Stimulated activated CD8-positive, alpha-beta memory T cell treated with anti-CD3 and anti-CD28 coated beads, Interleukin-7, amount 100 ng/mL, for 48 hours (primary cell): ENCODE measurements at regions not wholly inside any gene's neighbourhood (a gene's known extent, or its start where the extent isn't known, plus 50 kb on each side); places are given as distances from the start of the nearest gene placed in this dataset.

Experiments used
- DNase-seq, 2 donors: peaks; one replicate each; pipeline ENCODE4 v3.0.0-alpha.2; 2020; ENCODE audit warnings: low read depth in 1 of 2; ENCODE audit errors: extremely low read depth in 1 of 2

DNA sequence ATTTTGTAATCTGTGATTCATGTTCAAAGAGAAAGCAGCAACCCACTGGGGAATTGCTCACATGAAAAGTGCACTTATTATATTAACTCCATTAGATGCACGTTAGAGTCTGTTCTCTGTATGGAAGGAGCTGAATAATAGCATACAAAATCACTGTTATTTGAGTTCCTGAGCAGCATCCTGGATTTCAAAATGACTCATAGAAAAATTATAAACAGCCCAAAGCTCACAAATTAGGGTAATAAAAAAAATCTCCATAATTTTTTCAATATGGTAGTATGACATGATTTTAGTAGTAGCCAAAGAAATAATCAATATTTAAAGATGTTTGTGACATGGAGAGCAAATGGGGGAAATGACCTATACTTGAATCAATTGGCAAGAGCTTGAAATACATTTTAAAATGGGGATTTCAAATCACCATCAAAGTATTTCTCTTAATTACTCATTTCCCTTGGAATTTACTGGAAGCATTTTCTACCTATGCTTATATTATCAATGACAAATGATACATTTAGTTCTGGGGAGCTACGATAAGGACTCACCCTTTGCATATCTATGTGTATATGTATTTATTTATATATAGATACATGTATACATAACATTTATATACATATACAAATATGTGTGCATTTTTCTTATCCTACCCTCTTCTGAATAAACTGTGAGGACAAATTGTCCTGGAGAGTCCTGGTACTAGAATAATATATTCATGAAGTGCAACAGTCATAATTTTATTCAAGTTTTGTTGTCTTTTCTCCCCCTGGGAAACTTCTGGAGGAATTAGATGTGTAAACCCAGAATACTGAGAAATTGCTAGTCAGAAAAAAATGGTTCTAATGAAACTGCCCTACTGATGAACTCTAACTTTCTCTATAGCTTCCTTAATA lies 116.3 kb downstream of the RPL22L1 start:
- DNase-seq: no peak

DNA sequence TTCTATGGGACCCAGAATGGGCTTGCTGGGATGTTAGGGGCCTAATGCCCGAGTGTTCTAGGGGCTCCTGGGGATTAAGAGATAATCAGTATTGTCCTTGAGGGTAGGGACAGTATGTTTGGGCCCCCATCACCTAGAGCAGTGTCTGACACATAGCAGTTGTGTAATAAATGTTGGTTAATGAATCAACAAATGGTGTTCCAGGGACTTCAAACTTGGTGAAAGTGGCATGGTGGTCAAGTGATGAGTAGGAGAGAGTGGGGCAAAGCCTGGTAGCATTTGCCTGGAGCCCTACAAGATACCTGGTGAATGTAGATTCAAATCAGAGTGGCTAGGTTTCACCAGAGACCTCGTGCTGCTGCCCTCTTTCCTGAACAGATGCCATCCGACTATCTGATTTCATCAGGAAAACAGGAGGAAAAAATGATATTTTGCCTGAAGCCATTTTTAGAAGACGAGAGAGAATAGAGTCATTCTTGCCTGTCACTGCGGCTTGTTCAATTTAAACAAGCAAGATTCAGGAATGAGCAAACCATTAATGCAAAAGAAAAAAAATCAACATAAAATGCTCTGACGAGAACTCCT lies 117.3 kb downstream of the RPL22L1 start:
- DNase-seq: no peak

DNA sequence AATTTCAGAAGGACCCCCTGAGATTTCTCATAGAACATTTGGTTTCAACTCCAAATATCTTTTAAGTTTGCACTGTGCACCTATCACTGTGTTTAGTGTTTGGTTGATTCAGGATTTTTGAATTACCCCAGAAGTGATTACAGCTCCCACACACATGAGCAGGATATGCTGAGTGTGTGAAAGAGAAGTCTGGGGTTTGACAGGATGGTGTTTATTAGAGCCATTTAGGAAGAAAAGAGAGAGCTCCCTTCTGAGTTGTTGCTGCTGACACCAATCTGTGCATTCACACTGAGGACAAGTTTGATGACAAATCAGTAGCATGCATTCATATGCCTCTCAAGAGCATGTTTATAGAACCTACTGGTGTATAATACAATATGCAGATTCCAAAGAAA lies 118.1 kb downstream of the RPL22L1 start:
- DNase-seq: no peak

DNA sequence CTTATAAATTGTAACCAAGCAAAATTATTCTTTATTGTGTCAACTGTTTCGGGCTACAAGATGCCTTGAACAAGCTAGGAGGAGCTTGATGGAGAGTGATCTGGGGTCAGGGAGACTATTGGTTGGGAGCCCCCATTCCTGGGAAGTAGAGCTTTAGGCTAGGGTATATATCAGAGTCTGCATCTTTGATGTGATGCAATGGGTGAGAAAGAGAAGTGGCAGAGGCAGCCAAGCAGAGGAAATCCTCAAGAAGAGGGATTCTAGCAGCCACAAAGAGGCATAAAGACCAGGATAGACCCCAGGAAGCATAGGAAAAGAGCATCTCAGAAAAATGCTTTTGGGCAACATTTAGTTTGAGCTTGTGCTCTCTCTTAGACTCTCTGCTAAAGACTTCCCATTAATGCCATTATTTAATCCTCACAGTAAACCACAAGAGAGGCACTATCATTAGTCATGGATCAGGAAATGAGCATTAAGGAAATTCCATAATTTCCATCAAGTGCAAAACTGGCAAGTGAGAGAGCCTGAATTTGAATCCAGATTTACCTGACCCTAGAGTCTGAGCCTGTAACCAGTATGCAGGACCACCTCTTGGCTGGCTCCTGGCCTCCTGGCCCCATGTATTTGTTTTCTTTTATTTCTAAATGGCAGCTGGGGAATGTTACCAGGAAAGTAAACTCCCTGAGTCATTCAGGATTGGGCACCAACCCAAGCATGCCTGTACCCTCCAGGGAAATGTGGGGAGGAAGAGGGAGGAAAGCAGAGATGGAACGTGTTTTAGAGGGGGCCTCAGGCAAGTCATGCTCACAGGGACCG lies 118.7 kb downstream of the RPL22L1 start:
- no peak for DNase-seq

DNA sequence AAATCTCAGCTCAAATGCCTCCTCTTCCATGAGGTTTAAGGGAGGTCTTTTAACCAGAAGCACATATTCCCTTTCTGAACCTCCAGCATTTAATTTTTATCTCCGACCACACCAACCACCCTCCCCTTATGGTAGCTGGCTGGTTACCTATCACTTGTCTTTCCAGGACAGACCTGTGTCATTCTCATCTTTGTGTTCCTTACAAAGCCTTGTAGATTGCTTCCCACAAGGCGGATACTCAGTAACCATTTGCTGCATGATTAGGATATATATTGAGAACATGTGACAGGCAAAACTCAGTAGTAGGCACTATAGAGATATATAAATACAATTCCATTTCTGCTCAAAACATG lies 119.5 kb downstream of the RPL22L1 start:
- DNase-seq: no peak

DNA sequence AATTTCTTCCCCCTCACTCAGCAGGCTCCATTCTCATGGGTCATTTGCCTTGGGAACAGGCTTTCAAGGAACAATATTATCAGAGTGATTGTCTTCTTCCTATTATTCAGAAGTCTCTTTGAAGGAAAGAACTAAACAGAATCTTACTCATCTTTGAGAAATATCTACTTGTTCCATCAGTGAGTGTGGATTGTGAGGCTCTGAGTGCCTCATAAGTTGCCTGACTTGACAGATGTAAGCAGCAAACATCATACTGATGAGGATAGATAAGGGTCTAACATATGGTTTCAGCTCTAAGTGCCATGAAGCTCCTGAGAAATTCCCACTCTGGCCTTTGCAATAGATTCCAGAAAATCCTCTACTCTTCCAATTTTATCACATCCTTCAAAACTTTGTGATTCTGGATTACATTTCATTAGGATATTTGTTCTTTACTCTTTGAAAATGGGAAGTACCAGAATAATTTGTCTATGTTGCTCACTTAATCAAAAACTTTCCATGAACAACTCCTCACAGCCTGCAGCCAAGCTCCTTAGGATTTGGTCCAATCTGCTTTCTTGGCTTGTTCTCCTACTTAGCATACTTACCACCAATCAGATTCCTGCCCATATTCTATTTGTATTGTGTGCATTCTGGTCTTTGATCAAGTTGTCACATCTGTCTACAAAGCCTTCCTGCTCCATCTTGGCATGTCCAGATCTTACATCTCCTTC lies 120.1 kb downstream of the RPL22L1 start:
- no peak for DNase-seq

DNA sequence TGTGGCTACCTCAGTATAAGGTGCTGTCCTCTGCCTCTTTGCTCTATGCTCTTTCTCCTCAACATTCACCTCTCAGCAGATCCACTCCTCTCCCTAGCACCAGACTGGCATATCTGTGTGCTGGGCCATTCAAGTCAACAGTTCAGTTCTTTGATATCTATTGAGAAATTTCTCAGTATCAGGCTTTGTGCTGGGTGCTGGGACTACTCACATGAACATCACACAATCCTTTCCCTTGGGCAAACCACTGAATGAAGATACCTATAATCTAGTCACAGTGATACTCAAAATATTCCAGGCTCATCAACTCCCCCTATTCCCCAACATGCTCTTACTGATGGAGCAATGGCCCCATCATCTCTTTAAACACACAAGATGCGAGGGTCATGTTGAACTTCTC lies 120.8 kb downstream of the RPL22L1 start:
- DNase-seq: no peak

DNA sequence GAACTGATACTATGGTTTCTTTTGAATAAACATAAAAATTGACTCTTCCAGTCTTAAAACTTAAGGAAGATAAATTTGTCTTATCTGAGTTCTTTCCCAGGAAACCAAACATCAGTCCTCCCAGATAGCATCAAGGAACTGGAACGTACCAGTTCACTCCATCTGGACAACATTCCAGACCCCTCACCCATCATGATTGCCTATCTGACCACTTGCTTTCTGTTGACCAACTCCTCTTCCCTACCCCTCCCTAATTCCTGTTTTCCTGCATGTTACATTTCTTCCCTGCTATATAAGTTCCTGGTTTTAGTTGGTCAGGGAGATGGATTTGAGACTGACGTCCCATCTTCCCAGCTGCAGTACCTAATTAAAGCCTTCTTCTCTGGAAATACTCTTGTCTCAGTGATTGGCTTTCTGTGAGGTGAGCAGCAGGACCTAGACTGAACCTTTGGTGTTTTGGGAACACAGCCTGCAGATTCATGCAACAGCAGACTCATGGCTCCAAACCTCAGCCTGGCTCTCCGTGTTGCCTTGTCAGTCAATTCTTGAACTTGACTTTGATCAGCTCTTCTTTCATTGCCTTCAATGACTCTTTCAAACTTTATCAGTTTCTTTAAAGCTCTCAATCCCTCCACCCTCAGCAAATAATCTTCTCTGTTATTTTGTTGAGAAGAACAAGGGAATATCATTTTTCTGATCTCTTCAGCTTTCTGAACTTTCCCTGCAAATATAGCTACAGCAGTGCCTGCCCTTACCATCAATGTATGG lies 123.6 kb downstream of the RPL22L1 start:
- no peak for DNase-seq

DNA sequence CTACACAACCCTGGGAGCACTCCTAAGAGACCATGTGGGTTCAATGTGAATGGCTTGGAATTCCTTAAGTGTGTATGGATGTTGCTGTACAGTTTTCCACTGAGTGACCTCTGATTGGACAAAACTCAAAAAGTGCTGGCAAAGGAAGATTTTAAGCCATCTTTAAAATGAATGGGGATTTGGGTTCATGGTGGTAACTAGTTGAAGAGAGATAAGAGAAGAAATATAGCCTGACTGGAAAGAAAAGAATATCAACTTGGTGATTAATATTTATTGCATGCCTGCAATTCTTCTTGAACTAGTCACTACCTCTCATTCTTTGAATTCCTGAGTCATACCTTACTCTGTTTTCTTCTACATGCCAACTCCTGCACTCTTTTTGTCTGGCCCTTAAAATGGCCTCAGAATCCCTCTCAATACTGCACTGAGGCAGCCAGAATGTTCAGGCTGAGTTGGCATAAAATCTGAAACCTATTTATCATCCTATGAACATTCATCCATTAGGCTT lies 124.7 kb downstream of the RPL22L1 start:
- no peak for DNase-seq

DNA sequence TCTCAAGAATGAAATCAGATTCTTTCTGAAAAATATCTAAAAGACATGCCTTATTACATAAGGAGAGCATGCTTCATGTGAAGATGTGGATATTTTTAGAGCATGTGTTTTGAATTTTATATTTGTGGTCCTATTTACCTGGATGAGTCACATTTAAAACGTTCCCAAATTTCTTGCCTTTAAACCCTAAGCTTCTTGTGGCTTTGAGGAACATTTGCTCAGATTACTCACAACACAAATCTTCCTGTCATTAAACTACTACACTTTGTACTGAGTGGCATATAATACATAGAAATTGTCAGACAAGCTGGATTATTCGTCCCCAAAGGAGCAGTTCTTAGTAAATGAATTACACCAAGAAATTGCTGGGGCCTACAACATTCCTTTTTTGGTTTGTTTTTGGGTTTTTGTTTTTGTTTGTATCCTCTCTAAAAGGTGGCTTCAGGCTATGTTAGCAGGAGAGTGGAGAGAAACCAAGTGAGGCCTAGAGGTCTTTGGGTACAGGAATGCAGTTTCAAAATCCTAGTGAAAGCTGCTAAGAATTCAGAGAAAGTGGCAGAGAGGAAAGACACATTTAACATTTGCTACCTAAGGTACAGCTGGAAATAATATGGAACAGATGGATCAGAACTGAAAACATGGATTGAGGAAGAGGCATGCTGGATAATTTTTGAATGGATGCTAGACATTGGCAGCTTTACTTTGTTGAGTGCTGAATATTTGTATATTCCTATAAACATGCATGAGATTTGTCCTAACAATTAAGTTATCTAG lies 128.1 kb downstream of the RPL22L1 start:
- DNase-seq: no peak

DNA sequence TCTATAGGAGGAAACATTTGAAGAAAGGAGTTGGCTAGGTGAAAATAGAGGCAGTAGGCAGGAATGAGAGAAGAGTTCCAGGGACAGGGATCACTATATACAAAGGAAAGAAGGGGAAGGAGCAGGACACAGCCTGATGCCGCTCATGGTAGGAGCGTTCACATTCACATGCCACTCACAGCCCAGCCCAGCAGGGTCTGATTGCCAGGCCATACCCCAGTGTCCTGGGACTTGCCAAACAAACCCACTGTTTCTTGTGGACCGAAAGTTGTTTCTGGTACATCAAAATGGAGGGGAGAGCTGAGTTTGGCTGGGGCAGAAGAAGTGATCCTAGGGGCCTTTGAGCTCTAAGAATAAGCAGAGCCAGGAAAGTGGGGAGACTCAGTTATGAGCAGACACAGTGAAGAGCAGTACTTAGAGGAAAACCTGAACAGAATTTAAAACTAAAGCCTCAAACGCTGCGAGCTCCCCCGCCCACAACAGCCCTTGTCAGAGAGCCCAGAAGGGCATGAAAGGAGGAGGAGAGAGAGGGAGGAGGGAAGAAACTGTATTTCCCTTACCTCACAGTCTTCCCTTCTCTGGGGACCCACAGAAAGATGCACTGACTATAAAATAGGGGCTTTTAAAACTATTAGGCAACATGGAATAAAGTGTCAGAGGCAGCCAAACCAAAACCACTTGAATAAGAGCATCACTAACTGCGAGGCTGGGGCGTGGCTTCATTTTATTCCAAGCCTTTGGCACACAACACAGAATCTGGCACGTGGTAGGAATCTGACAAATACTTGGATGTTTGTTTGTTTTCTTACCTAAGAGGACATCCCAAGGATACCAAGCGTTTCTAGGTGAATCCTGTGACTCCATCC lies 129.0 kb downstream of the RPL22L1 start:
- no peak for DNase-seq

DNA sequence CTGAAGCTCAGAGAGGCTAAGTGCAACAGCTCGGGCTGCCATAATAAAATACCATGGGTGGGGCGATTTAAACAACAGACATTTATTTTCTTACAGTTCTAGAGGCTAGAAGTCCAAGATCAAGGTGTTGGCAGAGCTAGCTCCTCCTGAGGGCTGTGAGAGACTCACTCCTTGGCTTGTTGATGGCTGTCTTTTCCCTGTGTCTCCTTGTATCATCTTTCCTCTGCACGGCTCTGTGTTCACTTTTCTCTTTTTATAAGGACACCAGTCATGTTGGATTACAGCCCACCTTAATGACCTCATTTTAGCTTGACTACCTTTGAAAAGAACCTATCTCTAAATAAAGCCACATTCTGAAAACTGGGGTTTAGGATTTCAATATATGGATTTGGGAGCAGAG lies 129.7 kb downstream of the RPL22L1 start:
- DNase-seq: no peak

DNA sequence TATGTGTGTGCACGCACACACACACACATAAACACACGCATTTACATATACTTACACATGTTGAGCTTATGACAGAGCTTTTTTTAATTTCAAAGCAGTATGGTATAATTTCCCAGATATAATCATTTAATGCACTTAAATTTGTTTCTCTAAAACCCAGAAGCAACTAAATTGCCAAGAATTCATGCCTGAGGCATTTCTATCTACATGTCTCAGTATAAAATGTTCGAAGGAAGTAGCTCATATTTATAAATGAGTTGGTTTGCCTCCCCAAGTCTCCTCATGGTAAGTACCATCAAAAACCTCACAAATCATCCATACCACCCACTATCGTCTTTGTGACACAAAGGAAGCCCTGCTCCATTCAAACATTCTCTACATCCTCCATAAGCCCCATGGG lies 130.6 kb downstream of the RPL22L1 start:
- no peak for DNase-seq

DNA sequence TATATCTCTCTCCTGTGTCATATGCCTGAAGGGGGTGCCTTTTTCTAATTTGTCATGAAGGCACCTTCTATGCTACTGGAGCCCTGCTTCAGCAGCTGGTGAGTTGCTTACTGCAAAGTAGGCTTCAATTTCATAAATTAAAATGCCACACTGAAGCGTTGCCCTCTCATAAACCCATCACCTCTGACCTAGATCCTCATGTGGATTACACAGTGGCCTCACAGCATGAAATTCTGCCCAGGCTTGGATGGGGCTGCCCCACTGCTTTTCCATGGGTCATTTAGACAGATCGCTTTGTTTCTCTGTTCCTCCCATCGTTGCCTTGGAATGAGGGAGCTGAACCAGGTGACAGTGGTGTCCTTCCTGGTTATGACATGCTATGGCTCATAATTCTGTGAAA lies 131.2 kb downstream of the RPL22L1 start:
- no peak for DNase-seq

DNA sequence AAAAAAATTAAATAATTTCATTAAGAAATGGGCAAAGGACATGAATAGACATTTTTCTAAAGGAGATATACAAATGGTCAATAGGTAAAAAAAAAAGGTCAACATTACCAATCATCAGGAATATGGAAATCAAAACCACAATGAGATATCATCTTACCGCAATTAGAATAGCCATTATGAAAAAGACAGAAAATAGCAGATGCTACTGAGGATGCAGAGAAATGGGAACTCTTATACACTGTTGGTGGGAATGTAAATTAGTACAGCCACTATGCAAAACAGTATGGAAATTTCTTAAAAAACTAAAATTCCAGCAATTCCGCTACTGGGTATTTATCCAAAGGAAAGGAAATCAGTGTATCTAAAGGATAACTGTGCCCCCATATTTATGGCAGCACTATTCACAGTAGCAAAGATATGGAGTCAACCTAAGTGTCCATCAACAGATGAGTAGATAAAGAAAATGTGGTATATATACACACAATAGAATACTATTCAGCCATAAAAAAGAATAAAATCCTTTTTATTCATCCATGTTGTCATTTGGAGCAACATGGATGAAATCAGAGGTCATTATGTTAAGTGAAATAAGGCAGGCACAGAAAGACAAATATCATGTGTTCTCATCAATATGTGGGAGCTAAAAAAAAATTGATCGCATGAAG lies 132.4 kb downstream of the RPL22L1 start:
- DNase-seq: no peak

DNA sequence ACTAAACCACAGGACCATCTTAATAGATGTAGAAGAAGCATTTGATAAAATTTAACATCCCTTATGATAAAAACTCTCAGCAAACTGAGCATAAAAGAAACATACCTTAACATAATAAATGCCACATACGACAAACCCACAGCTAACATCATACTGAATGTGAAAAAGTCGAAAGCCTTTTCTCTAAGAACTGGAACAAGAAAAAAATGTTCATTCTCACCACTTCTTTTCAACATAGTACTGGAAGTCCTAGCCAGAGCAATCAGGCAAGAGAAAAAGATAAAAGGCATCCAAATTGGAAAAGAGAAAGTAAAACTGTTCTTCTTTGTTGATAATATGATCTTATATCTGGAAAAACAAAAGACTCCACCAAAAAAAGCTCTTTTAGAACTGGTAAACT lies 134.2 kb downstream of the RPL22L1 start:
- no peak for DNase-seq

DNA sequence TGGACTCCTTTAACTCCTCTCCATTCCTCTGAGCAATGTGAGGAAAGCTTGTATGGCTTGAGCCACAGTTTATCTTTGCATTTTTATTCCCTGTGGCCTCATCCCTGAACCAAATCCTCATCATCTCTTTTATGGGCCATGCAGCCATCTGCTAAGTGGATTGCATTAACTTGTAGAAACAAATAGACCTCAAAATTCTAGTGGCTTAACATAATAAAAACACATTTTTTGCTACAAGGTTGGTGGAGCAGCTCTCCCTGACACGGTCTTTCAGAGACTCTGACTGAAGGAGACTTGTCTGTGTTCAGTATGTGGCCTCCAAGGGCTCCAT lies 135.3 kb downstream of the RPL22L1 start:
- no peak for DNase-seq

DNA sequence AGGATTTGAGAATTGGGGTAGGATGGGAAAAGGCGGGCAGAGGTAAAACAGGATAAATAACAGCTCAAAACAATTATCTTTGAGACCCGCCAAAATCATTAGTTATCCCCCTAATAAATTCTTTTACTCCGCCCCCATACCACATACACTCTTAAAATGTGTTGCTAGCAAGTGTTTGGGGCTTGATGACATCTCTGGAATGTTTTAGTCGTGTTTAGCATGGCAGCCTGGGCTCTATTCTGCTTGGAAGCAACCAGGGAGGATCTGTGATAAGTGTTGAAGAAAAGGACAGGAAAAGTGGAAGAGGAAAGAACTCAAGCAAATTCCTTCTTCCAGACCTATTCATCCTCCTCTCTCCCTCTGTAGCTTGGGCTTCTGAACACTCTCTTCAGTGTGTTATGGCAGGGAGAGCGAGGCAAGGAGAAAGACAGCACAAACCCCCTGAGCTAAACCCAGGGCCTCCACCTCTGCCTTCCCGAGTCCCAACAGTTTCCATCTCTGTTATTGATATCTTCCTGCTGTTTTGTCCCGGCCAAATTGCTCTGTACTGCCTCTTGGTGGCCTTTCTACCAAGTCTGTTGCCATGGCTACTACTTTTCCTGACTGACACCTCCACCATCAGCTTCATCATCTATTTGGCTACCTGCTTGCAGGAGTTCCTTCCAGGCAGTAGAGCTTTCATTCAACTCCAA lies 135.8 kb downstream of the RPL22L1 start:
- no peak for DNase-seq
